ENCODE measurements at regions not wholly inside any gene's neighbourhood (a gene's known extent, or its start where the extent isn't known, plus 50 kb on each side); places are given as distances from the start of the nearest gene placed in this dataset.

DNA sequence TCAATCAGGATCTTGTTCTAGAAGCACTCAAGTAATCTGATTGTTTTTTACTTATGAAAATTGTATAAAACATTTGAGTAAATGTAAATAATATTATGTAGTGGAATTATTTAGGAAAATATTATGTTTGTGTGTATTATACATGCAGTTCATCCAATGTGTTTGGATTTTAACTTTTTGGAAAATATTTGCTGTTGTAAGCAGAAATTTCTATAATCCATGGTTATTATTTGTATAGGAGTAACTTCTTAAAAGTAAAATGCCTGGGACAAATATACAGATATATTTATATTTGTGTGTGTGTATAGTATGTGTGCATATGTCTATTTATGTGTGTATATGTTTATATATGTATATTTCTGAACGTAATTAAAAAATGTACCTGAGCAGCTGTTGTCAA, 1394.6 kb upstream of the AGA start:
- no peak overlapping the region for H3K27ac ChIP-seq (ENCODE audit: extremely low read length, insufficient read depth, low read length)
- intact Hi-C loops (cut with micrococcal nuclease; ENCODE audit: unreplicated experiment), result no loop called here
- DNase-seq (ENCODE audit: low spot score) (no peak), ATAC-seq (no peak), FAIRE-seq (no peak)
- POLR2A ChIA-PET, result no interaction called here
- H3K27me3 ChIP-seq (ENCODE audit: control insufficient read depth in 1 of 2, insufficient read depth in 2 of 2, low read length in 2 of 2), result no peaks in the 10 kb centered on the region
- H3K9ac ChIP-seq (ENCODE audit: insufficient read depth, low read depth, low read length), result no peak overlapping the region
- H3K4me2 ChIP-seq (ENCODE audit: low read depth, low read length), result no peak overlapping the region
- in situ Hi-C loops (cut with HindIII; ENCODE audit: extremely low pct_ligation_motif_present, low pct_unique_long_range_greater_than_20kb), result no loop called here
- H4K20me1 ChIP-seq (ENCODE audit: insufficient read depth, low read length), result no peaks in the 10 kb centered on the region
- H3K9me3 ChIP-seq (ENCODE audit: low read length), result peaks cover 2% of the 10 kb centered on the region; the same call in 1 of the 2 replicates
- no TSS peak for BruUV-seq (replicated peaks)
- CTCF ChIA-PET (ENCODE audit: low intra/inter-chr PET ratio, low total read pairs), result no interaction called here
- H3K79me2 ChIP-seq (ENCODE audit: insufficient read depth, low read length), result no peaks in the 10 kb centered on the region
- 0% methylated on average over 1 of the region's 1 CpG for WGBS (ENCODE audit: low lambda C conversion rate)
- H3K4me1 ChIP-seq (ENCODE audit: insufficient read depth, low read length), result no peaks in the 10 kb centered on the region
- H3K4me3 ChIP-seq (replicated peaks in 1 of 3; ENCODE audit: insufficient read depth in 1 of 3, low read depth in 2 of 3, low read length in 3 of 3), result no peak overlapping the region
- H2AFZ ChIP-seq (ENCODE audit: low read length), result no peak overlapping the region
- TF ChIP-seq, protein P1, sequence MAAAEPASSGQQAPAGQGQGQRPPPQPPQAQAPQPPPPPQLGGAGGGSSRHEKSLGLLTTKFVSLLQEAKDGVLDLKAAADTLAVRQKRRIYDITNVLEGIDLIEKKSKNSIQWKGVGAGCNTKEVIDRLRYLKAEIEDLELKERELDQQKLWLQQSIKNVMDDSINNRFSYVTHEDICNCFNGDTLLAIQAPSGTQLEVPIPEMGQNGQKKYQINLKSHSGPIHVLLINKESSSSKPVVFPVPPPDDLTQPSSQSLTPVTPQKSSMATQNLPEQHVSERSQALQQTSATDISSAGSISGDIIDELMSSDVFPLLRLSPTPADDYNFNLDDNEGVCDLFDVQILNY (CRISPR knock-in tag; conservative IDR thresholded peaks at IDR 0.05), result no peak
- TF ChIP-seq AGO1 (IDR thresholded peaks at IDR 0.05; ENCODE audit: low read depth, low read length, poor library complexity, severe bottlenecking), result no peak
- TF ChIP-seq SSRP1 (CRISPR knock-in tag; IDR thresholded peaks at IDR 0.05), result no peak
- TF ChIP-seq ZNF672 (CRISPR knock-in tag; IDR thresholded peaks at IDR 0.05), result no peak
- TF ChIP-seq, protein P2, sequence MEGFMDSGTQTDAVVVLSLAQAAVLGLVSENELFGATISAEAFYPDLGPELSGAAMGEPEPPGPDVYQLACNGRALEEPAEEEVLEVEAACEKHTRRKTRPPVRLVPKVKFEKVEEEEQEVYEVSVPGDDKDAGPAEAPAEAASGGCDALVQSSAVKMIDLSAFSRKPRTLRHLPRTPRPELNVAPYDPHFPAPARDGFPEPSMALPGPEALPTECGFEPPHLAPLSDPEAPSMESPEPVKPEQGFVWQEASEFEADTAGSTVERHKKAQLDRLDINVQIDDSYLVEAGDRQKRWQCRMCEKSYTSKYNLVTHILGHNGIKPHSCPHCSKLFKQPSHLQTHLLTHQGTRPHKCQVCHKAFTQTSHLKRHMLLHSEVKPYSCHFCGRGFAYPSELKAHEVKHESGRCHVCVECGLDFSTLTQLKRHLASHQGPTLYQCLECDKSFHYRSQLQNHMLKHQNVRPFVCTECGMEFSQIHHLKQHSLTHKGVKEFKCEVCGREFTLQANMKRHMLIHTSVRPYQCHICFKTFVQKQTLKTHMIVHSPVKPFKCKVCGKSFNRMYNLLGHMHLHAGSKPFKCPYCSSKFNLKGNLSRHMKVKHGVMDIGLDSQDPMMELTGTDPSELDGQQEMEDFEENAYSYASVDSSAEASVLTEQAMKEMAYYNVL (CRISPR knock-in tag; IDR thresholded peaks at IDR 0.05; ENCODE audit: borderline replicate concordance), result no peak
- TF ChIP-seq NFYB (CRISPR knock-in tag; IDR thresholded peaks at IDR 0.05), result no peak
- TF ChIP-seq MAFF (IDR thresholded peaks at IDR 0.05; ENCODE audit: low read depth, low read length), result peak; percentile 39; the same call in 1 of the 2 replicates
- no peak for TF ChIP-seq ZNF333 (CRISPR knock-in tag; IDR thresholded peaks at IDR 0.05; ENCODE audit: borderline replicate concordance)
- TF ChIP-seq, protein P3, sequence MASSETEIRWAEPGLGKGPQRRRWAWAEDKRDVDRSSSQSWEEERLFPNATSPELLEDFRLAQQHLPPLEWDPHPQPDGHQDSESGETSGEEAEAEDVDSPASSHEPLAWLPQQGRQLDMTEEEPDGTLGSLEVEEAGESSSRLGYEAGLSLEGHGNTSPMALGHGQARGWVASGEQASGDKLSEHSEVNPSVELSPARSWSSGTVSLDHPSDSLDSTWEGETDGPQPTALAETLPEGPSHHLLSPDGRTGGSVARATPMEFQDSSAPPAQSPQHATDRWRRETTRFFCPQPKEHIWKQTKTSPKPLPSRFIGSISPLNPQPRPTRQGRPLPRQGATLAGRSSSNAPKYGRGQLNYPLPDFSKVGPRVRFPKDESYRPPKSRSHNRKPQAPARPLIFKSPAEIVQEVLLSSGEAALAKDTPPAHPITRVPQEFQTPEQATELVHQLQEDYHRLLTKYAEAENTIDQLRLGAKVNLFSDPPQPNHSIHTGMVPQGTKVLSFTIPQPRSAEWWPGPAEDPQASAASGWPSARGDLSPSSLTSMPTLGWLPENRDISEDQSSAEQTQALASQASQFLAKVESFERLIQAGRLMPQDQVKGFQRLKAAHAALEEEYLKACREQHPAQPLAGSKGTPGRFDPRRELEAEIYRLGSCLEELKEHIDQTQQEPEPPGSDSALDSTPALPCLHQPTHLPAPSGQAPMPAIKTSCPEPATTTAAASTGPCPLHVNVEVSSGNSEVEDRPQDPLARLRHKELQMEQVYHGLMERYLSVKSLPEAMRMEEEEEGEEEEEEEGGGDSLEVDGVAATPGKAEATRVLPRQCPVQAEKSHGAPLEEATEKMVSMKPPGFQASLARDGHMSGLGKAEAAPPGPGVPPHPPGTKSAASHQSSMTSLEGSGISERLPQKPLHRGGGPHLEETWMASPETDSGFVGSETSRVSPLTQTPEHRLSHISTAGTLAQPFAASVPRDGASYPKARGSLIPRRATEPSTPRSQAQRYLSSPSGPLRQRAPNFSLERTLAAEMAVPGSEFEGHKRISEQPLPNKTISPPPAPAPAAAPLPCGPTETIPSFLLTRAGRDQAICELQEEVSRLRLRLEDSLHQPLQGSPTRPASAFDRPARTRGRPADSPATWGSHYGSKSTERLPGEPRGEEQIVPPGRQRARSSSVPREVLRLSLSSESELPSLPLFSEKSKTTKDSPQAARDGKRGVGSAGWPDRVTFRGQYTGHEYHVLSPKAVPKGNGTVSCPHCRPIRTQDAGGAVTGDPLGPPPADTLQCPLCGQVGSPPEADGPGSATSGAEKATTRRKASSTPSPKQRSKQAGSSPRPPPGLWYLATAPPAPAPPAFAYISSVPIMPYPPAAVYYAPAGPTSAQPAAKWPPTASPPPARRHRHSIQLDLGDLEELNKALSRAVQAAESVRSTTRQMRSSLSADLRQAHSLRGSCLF (CRISPR knock-in tag; IDR thresholded peaks at IDR 0.05; ENCODE audit: borderline replicate concordance), result no peak
- TF ChIP-seq MAFK (conservative IDR thresholded peaks at IDR 0.05 in 1 of 2, IDR thresholded peaks at IDR 0.05 in 1 of 2; ENCODE audit: low read length in 2 of 2), result peak; percentile 32 to 81; a peak in 2 of 4 replicates
- no peak for TF ChIP-seq ETV5 (CRISPR knock-in tag; IDR thresholded peaks at IDR 0.05; ENCODE audit: borderline replicate concordance)
- no peak for TF ChIP-seq MAZ (IDR thresholded peaks at IDR 0.05; ENCODE audit: borderline replicate concordance, low read depth, low read length)
- no peak for TF ChIP-seq MAZ (CRISPR knock-in tag; IDR thresholded peaks at IDR 0.05; ENCODE audit: low read depth)
- TF ChIP-seq THAP11 (CRISPR knock-in tag; IDR thresholded peaks at IDR 0.05), result no peak
- no peak for TF ChIP-seq ZNF558 (CRISPR knock-in tag; IDR thresholded peaks at IDR 0.05; ENCODE audit: borderline replicate concordance)
- TF ChIP-seq ATRX (CRISPR knock-in tag; IDR thresholded peaks at IDR 0.05; ENCODE audit: borderline replicate concordance), result no peak
- TF ChIP-seq, protein P4, sequence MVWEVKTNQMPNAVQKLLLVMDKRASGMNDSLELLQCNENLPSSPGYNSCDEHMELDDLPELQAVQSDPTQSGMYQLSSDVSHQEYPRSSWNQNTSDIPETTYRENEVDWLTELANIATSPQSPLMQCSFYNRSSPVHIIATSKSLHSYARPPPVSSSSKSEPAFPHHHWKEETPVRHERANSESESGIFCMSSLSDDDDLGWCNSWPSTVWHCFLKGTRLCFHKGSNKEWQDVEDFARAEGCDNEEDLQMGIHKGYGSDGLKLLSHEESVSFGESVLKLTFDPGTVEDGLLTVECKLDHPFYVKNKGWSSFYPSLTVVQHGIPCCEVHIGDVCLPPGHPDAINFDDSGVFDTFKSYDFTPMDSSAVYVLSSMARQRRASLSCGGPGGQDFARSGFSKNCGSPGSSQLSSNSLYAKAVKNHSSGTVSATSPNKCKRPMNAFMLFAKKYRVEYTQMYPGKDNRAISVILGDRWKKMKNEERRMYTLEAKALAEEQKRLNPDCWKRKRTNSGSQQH (CRISPR knock-in tag; IDR thresholded peaks at IDR 0.05; ENCODE audit: low read depth), result no peak
- no peaks in the 10 kb centered on the region for H3K36me3 ChIP-seq (replicated peaks in 1 of 2; ENCODE audit: control insufficient read depth in 1 of 2, insufficient read depth in 2 of 2, low read length in 2 of 2)

Data from HepG2 (cell line).